H1 (cell line): ENCODE measurements at regions not wholly inside any gene's neighbourhood (a gene's known extent, or its start where the extent isn't known, plus 50 kb on each side); places are given as distances from the start of the nearest gene placed in this dataset.

ENCODE experiments used
- CTCF ChIA-PET: fragments of 300-600 bp; sonication (Branson Sonifier 250); formaldehyde crosslinking; loops from one replicate; lab custom pipeline; 2021; ENCODE audit not compliant: partially characterized antibody; lab: Charles Lee
- POLR2A ChIA-PET: fragments of 300-600 bp; sonication (Branson Sonifier 250); formaldehyde crosslinking; loops from one replicate; lab custom pipeline; 2021; ENCODE audit warnings: inconsistent platforms; ENCODE audit not compliant: partially characterized antibody; lab: Charles Lee
- DNase-seq, 2 experiments: peaks; one replicate each; pipeline versions ENCODE4 v3.0.0 to v3.0.0-alpha.2; 2010 to 2022; ENCODE audit warnings: low spot score in 2 of 2, low read depth in 1 of 2, mixed read lengths in 1 of 2
- FAIRE-seq: peaks from 2 replicates; lab custom pipeline; 2011; peaks lifted over from hg19 to GRCh38; lab: Jason Lieb, UNC
- H2AFZ ChIP-seq: 2 replicates; pipeline ENCODE4 v1.8.1; 2012; ENCODE audit warnings: low read length, inconsistent platforms
- H2AK5ac ChIP-seq: 2 replicates; pipeline ENCODE4 v1.6.1; 2013; ENCODE audit warnings: low read depth, low read length
- H2BK120ac ChIP-seq: replicated peaks from 2 replicates; pipeline ENCODE3; 2013; ENCODE audit warnings: low read depth, low read length, inconsistent platforms
- H2BK12ac ChIP-seq: 2 replicates; pipeline ENCODE4 v1.6.1; 2013; ENCODE audit warnings: low read depth, low read length
- H2BK15ac ChIP-seq: 2 replicates; pipeline ENCODE4 v1.6.1; 2013; ENCODE audit warnings: low read length
- H2BK20ac ChIP-seq: 2 replicates; pipeline ENCODE4 v1.6.1; 2013; ENCODE audit warnings: low read length
- H2BK5ac ChIP-seq: 2 replicates; pipeline ENCODE4 v1.6.1; 2013; ENCODE audit warnings: low read depth, low read length
- H3K14ac ChIP-seq: 2 replicates; pipeline ENCODE4 v1.6.1; 2013; ENCODE audit warnings: inconsistent platforms; ENCODE audit not compliant: insufficient read length
- H3K18ac ChIP-seq: 2 replicates; pipeline ENCODE4 v1.6.1; 2013; ENCODE audit warnings: low read length; ENCODE audit errors: extremely low read depth
- H3K23ac ChIP-seq: 2 replicates; pipeline ENCODE4 v1.6.1; 2013; ENCODE audit warnings: inconsistent platforms; ENCODE audit not compliant: insufficient read length
- H3K23me2 ChIP-seq: 2 replicates; pipeline ENCODE4 v1.6.1; 2013; ENCODE audit warnings: low read depth, low read length
- H3K27ac ChIP-seq: 2 replicates; pipeline ENCODE4 v1.6.1; 2011; ENCODE audit warnings: low read depth, low read length, inconsistent platforms
- H3K27me3 ChIP-seq, 4 experiments: replicated peaks in 1 of 4; 1 replicate in 1 of 4; 2 replicates in 3 of 4; pipeline versions ENCODE4 v1.6.1 to v1.8.1; 2011 to 2013; ENCODE audit warnings: low read length in 3 of 4, mild to moderate bottlenecking in 3 of 4, inconsistent platforms in 2 of 4, mixed read lengths in 2 of 4, moderate library complexity in 1 of 4; ENCODE audit not compliant: control insufficient read depth in 3 of 4, insufficient read depth in 3 of 4; ENCODE audit errors: extremely low read depth in 1 of 4
- H3K36me3 ChIP-seq, 4 experiments: 2 replicates each; pipeline versions ENCODE4 v1.6.1 to v1.8.1; 2011 to 2013; ENCODE audit warnings: mild to moderate bottlenecking in 4 of 4, low read length in 3 of 4, moderate library complexity in 2 of 4, control low read depth in 1 of 4, inconsistent platforms in 1 of 4; ENCODE audit not compliant: insufficient read depth in 4 of 4, control insufficient read depth in 2 of 4
- H3K4ac ChIP-seq: replicated peaks from 2 replicates; pipeline ENCODE3; 2013; ENCODE audit warnings: low read length, low read depth, mixed read lengths, inconsistent platforms; ENCODE audit not compliant: insufficient read length
- H3K4me1 ChIP-seq, 4 experiments: replicated peaks in 1 of 4; 1 replicate in 1 of 4; 2 replicates in 3 of 4; pipeline versions ENCODE4 v1.6.1 to v1.8.1; 2011 to 2013; ENCODE audit warnings: low read length in 3 of 4, inconsistent platforms in 2 of 4, mixed read lengths in 1 of 4; ENCODE audit not compliant: insufficient read depth in 4 of 4, control insufficient read depth in 3 of 4
- H3K4me2 ChIP-seq, 2 experiments: 2 replicates each; pipeline versions ENCODE4 v1.6.1 to v1.8.1; 2011 to 2013; ENCODE audit warnings: low read depth in 2 of 2, low read length in 2 of 2, control low read depth in 1 of 2, inconsistent platforms in 1 of 2, mild to moderate bottlenecking in 1 of 2; ENCODE audit not compliant: insufficient read depth in 1 of 2
- H3K4me3 ChIP-seq, 4 experiments: fragments of 200-600, 300-600 bp in 1 of 4; sonication (generic), shearing (Covaris generic), sonication (Bioruptor Twin) in 1 of 4; 2 replicates each; pipeline versions ENCODE4 v1.5.1 to v1.8.1; 2011 to 2016; ENCODE audit warnings: low read length in 4 of 4, low read depth in 3 of 4, control low read depth in 2 of 4, inconsistent platforms in 2 of 4, mild to moderate bottlenecking in 2 of 4, mixed read lengths in 1 of 4, moderate library complexity in 1 of 4; ENCODE audit not compliant: insufficient read depth in 2 of 4; ENCODE audit errors: extremely low read depth in 1 of 4
- H3K56ac ChIP-seq: replicated peaks from 2 replicates; pipeline ENCODE3; 2013; ENCODE audit warnings: low read depth, mild to moderate bottlenecking, mixed read lengths, low read length, inconsistent platforms; ENCODE audit not compliant: insufficient read length
- H3K79me1 ChIP-seq: 2 replicates; pipeline ENCODE4 v1.6.1; 2013; ENCODE audit warnings: low read depth, low read length, control low read depth
- H3K79me2 ChIP-seq, 2 experiments: 2 replicates each; pipeline versions ENCODE4 v1.6.1 to v1.8.1; 2012 to 2013; ENCODE audit warnings: low read length in 2 of 2, mild to moderate bottlenecking in 2 of 2, inconsistent platforms in 1 of 2; ENCODE audit not compliant: insufficient read depth in 2 of 2, control insufficient read depth in 1 of 2
- H3K9ac ChIP-seq, 4 experiments: replicated peaks in 1 of 4; 1 replicate in 1 of 4; 2 replicates in 3 of 4; pipeline versions ENCODE4 v1.6.1 to v1.8.1; 2011 to 2013; ENCODE audit warnings: low read depth in 3 of 4, low read length in 3 of 4, control low read depth in 2 of 4, mild to moderate bottlenecking in 2 of 4, moderate library complexity in 2 of 4, inconsistent platforms in 1 of 4; ENCODE audit errors: extremely low read depth in 1 of 4
- H3K9me3 ChIP-seq, 2 experiments: 2 replicates each; pipeline versions ENCODE4 v1.6.1 to v1.8.1; 2012 to 2013; ENCODE audit warnings: mild to moderate bottlenecking in 2 of 2, moderate library complexity in 2 of 2, control low read depth in 1 of 2, inconsistent platforms in 1 of 2, low read depth in 1 of 2, low read length in 1 of 2, mixed read lengths in 1 of 2; ENCODE audit not compliant: insufficient read depth in 2 of 2
- H4K20me1 ChIP-seq, 2 experiments: replicated peaks in 1 of 2; 2 replicates each; pipeline versions ENCODE3 to v1.8.1; 2011 to 2013; ENCODE audit warnings: inconsistent platforms in 2 of 2, low read length in 2 of 2, mild to moderate bottlenecking in 1 of 2; ENCODE audit not compliant: insufficient read depth in 2 of 2, control insufficient read depth in 1 of 2
- H4K5ac ChIP-seq: 2 replicates; pipeline ENCODE4 v1.6.1; 2013; ENCODE audit warnings: low read length, low read depth, mixed read lengths, inconsistent platforms; ENCODE audit not compliant: insufficient read length
- H4K8ac ChIP-seq: 2 replicates; pipeline ENCODE4 v1.8.0; 2013; ENCODE audit warnings: mild to moderate bottlenecking, moderate library complexity, low read length, inconsistent platforms; ENCODE audit not compliant: insufficient read depth; ENCODE audit errors: extremely low read depth
- H4K91ac ChIP-seq: replicated peaks from 2 replicates; pipeline ENCODE3; 2013; ENCODE audit warnings: low read length, mixed read lengths, inconsistent platforms; ENCODE audit not compliant: insufficient read length
- ATF3 ChIP-seq: IDR thresholded peaks from 2 replicates; pipeline ENCODE4 v1.6.1; 2011; ENCODE audit warnings: low read depth, mild to moderate bottlenecking, low read length; ENCODE audit not compliant: insufficient read depth
- CHD2 ChIP-seq: IDR thresholded peaks from 2 replicates; pipeline ENCODE4 v1.6.1; 2012; ENCODE audit warnings: low read length, improper control_type of control experiment
- EZH2 ChIP-seq: fragments of 200-600 bp; sonication (generic); IDR thresholded peaks from 2 replicates; pipeline ENCODE4 v1.7.1; 2012; ENCODE audit warnings: low read depth, mild to moderate bottlenecking, moderate library complexity, low read length, inconsistent platforms; ENCODE audit not compliant: severe bottlenecking
- JUN ChIP-seq: IDR thresholded peaks from 2 replicates; pipeline ENCODE4 v1.6.1; 2011; ENCODE audit warnings: low read depth, mild to moderate bottlenecking, improper control_type of control experiment, low read length
- JUND ChIP-seq: IDR thresholded peaks from 2 replicates; pipeline ENCODE4 v1.6.1; 2011; ENCODE audit warnings: mild to moderate bottlenecking, improper control_type of control experiment, low read length
- WGBS, 2 experiments: shearing (Covaris generic) in 1 of 2; methylation state at CpG; one replicate each; pipeline versions ENCODE4 v1.1.6 to v1.1.7; 2013 to 2015; ENCODE audit warnings: low lambda C conversion rate in 2 of 2, mixed read lengths in 2 of 2, inconsistent platforms in 1 of 2, low coverage in 1 of 2, missing lambda C conversion rate in 1 of 2; ENCODE audit not compliant: insufficient replicate concordance in 2 of 2, insufficient coverage in 1 of 2, insufficient read length in 1 of 2; ENCODE audit errors: extremely low coverage in 1 of 2, missing lambda C conversion rate in 1 of 2; 5-methylcytosine and 5-hydroxymethylcytosine counted together

- POLR2A ChIA-PET, result no interaction called here
- Histone ChIP-seq H3K27ac (no peak overlapping the region), H4K91ac (no peak overlapping the region), H3K79me2 (no peaks in the 10 kb centered on the region), H2BK20ac (no peak overlapping the region)
- TF ChIP-seq ATF3 (no peak), JUN (no peak), CHD2 (no peak), EZH2 (no peak), JUND (no peak)
- TF ChIP-seq, all 59 proteins: peak for 0
- Histone ChIP-seq H4K8ac (no peak overlapping the region), H2BK120ac (no peak overlapping the region), H3K79me1 (no peaks in the 10 kb centered on the region), H3K4ac (no peak overlapping the region), H2AK5ac (no peak overlapping the region), H4K20me1 (no peaks in the 10 kb centered on the region), H2BK12ac (no peak overlapping the region), H3K23me2 (no peaks in the 10 kb centered on the region), H4K5ac (no peak overlapping the region), H3K18ac (no peak overlapping the region), H3K56ac (no peak overlapping the region), H3K36me3 (no peaks in the 10 kb centered on the region), H3K9ac (no peak overlapping the region), H3K4me1 (no peaks in the 10 kb centered on the region), H3K23ac (no peak overlapping the region), H3K4me2 (no peak overlapping the region), H2BK15ac (no peak overlapping the region), H3K14ac (no peak overlapping the region), H2AFZ (no peak overlapping the region), H3K4me3 (no peak overlapping the region), H2BK5ac (no peak overlapping the region), H3K9me3 (no peaks in the 10 kb centered on the region), H3K27me3 (no peaks in the 10 kb centered on the region)
- CTCF ChIA-PET, result no interaction called here
- 83% methylated on average over 1 of the region's 1 CpG; no CpG with 5 or more reads in 1 of the 2 experiments for WGBS, 2 experiments
- DNase-seq (no peak), FAIRE-seq (no peak)
These were observed 1449.0 kb downstream of the PLA2G4A start for GRCh38 chr1:188277771-188278170.
